HG02623 (cell line): ENCODE measurements at regions not wholly inside any gene's neighbourhood (a gene's known extent, or its start where the extent isn't known, plus 50 kb on each side); places are given as distances from the start of the nearest gene placed in this dataset.

Experiments
- ATAC-seq: cut with Tn5 transposase; IDR thresholded peaks from one replicate; pipeline ENCODE4 v1.9.1; 2021; ENCODE audit warnings: moderate library complexity; ENCODE audit not compliant: unreplicated experiment

- ATAC-seq: no peak
These were observed 58.4 kb downstream of the ARL4C start for GRCh38 chr2:234438305-234438977.

GRCh38 chr2:234437642-234438304 lies 59.1 kb downstream of the ARL4C start:
- no peak for ATAC-seq

GRCh38 chr2:234436482-234436837 lies 60.4 kb downstream of the ARL4C start:
- no peak for ATAC-seq

GRCh38 chr2:234435836-234436481 lies 60.9 kb downstream of the ARL4C start:
- no peak for ATAC-seq

- no peak for ATAC-seq
These were observed 63.7 kb downstream of the ARL4C start for GRCh38 chr2:234433201-234433600.

GRCh38 chr2:234430871-234431270 lies 66.0 kb downstream of the ARL4C start:
- no peak for ATAC-seq

- ATAC-seq: no peak
These were observed 67.6 kb downstream of the ARL4C start for GRCh38 chr2:234429265-234429664.

GRCh38 chr2:234427081-234428061 lies 69.5 kb downstream of the ARL4C start:
- no peak for ATAC-seq

GRCh38 chr2:234426616-234427015 lies 70.3 kb downstream of the ARL4C start:
- ATAC-seq: no peak

- peak; percentile 69 for ATAC-seq
These were observed 71.0 kb downstream of the ARL4C start for GRCh38 chr2:234425639-234426603.

- no peak for ATAC-seq
These were observed 73.0 kb downstream of the ARL4C start for GRCh38 chr2:234423884-234424283.

GRCh38 chr2:234422981-234423431 lies 73.9 kb downstream of the ARL4C start:
- no peak for ATAC-seq

GRCh38 chr2:234422273-234422732 lies 74.6 kb downstream of the ARL4C start:
- no peak for ATAC-seq

- ATAC-seq: no peak
These were observed 76.5 kb downstream of the ARL4C start for GRCh38 chr2:234420408-234420807.

GRCh38 chr2:234419726-234420125 lies 77.2 kb downstream of the ARL4C start:
- ATAC-seq: no peak

GRCh38 chr2:234415706-234416105 lies 81.2 kb downstream of the ARL4C start:
- ATAC-seq: no peak

GRCh38 chr2:234414596-234414995 lies 82.3 kb downstream of the ARL4C start:
- ATAC-seq: no peak

GRCh38 chr2:234412726-234413125 lies 84.2 kb downstream of the ARL4C start:
- no peak for ATAC-seq

- peak; percentile 95 for ATAC-seq
These were observed 85.1 kb downstream of the ARL4C start for GRCh38 chr2:234411793-234412192.

- no peak for ATAC-seq
These were observed 86.4 kb downstream of the ARL4C start for GRCh38 chr2:234410526-234410925.
